Islet precursor cell (in vitro differentiated cells): ENCODE measurements at regions not wholly inside any gene's neighbourhood (a gene's known extent, or its start where the extent isn't known, plus 50 kb on each side); places are given as distances from the start of the nearest gene placed in this dataset.

ENCODE experiments used
- DNase-seq: peaks from one replicate; pipeline ENCODE4 v3.0.0-alpha.2; 2018

DNA sequence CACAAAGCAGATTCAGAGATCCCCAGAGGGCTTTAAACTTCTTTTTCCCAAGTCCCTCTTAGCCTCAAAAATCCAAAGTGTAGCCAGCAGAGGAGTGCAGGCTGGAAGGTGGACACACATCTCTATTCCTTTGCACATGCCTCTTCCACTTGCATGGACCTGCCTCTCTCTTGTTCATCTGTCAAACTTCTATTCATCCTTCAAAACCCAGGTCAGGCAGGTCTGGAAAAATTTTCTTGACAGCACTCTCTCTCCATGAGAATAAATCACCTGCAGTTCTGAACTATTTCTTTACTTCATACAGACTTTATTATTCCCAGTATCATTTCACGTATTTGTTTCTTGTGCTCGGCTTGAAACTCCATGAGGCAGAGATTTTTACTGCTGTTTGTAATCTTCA is 127.5 kb downstream of the SS18 start:
- DNase-seq: no peak

DNA sequence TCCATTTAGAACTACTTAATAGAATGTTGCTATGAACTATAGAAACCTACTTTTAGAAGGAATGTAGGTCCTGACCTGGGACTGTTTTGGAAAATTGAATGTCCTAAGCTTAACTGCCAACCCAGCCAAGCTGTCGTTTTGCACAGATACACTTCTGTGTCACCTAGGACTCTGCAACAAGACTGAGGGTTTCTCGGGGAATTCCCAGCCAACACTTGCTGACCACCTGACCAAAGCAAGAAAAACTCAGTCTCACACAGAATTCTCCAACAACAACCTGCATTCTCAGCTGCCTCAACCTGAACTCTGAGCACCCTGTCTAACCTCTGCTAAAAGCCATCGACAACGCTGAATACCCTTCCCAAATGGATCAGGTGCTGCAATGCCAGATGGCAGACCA is 128.2 kb downstream of the SS18 start:
- no peak for DNase-seq

DNA sequence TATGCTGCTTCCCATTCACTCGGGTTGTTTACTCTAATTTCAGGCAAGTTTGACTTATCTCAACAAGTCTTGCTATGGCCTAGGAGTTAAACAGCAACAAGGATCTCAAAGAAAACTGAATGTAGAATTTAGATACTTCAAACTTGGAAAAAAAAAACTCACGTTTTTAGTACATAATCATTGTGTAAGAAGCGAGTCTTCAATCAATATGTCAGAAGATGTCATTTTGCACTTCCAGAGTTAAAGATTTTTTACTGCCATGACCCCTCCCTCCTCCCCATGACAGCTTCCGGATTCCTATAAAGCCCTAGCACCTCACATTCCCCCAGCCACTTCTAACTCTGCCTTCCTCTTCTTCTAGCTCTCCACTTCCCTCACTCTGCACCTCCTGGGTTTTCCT is 133.4 kb downstream of the SS18 start:
- DNase-seq: no peak

DNA sequence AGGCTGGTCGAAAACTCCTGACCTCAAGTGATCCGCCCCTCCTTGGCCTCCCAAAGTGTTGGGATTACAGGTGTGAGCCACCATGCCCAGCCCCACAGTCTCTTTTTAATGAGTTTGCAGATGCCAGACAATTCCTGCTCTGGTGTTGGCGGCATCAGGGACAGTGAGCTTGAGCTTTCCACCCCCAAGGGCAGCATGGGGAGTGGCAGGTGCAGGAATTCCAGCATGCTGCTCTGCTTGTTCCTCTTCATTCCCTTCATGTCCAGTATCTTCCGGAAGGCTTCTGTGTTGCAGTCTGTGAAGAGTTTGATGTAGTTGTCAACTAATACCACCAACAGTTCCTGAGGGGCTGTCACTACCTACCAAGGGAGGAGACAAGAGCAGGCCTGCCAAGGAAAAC is 137.3 kb downstream of the SS18 start:
- DNase-seq: no peak

DNA sequence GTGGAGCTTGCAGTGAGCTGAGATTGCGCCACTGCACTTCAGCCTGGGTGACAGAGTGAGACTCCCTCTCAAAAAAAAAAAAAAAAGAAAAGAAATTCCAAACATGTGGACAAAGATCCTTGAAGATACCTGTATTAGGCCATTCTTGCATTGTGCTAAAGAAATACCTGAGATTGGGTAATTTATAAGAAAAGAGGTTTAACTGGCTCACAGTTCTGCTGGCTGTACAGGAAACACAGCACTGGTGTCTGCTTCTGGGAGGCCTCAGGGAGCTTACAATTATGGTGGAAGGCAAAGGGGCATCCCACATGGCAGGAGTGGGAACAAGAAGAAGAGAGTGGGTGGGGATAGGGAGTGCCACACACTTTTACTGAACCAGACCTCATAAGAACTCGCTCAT is 140.1 kb downstream of the SS18 start:
- no peak for DNase-seq

DNA sequence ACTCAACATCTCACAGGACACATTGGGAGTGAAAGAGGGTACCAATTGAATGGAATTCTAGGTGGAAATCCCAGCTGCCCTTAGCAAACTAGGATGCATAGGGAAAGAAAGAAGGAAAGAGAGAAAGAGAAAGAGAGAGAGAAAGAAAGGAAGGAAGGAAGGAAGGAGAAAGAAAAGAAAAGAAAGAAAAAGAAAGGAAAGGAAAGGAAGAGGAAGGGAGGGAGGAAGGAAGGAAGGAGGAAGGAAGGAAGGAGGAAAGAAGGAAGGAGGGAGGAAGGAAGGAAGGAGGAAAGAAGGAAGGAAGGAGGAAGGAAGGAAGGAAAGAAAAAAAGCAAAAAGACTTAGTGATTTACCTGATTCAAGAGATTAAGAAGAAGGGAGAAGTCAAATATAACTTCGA is 143.9 kb downstream of the SS18 start:
- no peak for DNase-seq

DNA sequence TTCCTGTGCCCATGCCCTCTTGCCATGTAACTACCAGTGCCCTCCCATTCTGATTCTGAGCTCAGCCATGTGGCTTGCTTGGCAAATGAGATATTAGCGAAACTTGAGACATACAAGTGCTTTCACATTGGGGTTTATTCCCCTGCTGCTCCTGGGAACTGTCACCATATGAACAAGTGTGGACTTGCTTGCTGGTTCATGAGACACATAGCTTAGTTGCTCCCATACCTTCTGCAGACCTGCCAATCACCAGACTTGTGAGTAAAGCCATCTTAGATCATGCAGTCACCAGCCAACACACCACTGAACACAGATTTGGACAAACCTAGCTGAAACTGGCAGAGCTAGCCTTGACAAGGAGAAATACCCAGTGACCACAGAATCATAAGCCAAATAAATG is 155.1 kb downstream of the SS18 start:
- no peak for DNase-seq

DNA sequence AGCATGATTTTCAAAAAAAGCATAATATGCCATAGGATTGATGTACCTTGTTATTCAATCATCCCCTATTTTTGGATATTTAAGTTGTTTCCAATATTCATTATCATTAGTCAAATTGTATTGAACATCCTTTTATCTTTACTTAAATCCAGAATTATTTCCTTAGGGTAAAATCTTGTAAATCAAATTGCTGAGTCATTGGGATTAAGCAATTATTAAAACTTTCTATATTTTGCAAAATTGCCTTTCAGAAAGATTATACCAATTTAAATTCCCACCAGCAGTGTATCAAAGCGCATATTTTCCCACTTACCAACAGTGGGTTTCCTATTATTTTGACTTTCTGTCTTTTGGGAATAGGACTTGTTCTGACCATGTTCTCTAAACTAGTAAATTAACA is 159.3 kb downstream of the SS18 start:
- no peak for DNase-seq

DNA sequence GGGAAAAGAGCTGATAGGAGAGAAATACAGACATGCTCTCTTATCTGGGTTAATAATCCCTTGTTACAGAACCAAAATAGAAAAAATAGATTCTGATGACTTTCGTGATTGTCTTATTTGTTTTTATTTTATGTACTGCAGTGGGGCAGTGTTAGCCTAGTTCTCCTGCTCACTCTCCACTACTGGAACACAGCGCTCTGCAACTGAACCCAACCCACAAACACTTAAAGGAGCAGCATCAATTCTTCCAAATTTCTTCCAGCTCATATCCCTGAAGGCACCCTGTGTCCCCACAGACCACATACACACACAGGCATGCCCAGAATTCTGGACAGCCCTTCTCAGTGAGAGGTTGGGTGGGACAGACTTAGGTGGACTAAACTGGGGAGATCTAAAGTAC is 160.6 kb downstream of the SS18 start:
- DNase-seq: no peak

DNA sequence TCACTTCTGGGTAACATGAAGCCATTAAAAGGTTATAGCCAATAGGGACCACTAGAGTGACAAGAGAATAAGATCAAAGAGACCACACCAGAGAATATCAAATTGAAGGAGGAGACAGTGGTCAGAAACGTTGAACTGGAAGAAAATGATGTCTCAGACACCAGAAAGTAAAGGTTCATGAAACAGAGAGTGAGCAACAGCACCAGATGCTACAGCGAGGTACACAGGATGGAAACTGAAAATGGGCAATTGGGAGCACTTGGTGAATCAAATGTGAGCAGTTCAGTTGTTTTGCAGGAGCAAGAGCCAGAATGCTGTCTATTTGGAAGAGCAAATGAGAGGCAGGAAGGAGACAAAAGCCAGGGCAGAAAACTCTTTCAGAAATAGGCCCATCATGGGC is 162.6 kb downstream of the SS18 start:
- no peak for DNase-seq

DNA sequence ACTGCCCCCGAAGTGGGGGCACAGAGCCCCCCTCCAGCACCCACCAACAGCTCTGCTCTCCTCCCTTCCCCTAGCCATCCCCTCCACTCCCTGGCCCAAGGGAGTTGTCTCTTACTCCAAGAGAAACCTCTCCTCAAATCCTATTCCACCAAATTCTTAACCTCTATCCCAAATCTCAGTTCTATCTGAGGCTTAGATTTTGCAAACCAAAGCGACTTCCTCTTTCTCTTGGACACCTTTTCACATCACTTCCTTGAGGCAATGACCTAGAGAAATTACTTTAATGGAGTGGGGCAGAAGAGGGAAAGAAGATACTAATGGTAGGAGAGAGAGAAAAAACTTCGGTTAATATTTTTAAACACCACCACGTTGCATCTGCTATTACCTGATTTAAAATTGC is 167.2 kb downstream of the SS18 start:
- no peak for DNase-seq

DNA sequence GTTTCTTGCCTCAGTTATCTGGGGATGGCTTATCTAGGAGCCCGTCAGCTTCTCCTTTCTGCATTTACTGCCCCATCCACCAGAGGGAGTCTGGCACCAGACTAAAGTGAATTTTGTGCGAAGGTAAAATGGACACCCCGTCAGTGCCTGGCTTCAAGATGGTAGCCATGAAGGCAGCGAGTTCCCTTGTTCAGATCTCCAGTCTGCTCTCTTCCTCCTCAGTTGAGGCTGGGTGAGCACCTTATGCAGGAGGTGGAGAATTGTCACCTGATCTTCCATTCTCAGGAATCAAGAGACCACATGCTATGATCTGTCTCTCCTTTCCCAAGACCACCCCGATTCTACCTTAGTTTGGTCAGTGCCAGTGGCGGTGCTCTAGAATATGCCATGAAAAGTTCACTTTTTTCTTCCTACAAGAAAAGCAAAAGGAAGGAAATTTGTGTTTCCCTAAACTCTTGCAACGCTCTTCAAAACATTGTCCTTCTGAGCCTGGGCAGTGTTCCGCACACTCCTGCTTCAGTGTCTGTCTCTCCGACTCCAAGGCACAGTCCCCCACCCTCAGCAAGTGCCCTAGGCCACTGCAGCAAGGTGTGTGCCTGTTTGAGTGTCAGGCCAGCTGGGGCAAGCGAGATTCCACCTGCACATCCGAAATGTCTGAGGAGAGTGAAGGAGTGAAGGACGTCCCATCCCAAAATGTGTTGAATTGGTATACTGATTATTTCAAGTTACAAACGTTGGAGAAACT is 168.6 kb downstream of the SS18 start:
- peak; percentile 65 for DNase-seq

DNA sequence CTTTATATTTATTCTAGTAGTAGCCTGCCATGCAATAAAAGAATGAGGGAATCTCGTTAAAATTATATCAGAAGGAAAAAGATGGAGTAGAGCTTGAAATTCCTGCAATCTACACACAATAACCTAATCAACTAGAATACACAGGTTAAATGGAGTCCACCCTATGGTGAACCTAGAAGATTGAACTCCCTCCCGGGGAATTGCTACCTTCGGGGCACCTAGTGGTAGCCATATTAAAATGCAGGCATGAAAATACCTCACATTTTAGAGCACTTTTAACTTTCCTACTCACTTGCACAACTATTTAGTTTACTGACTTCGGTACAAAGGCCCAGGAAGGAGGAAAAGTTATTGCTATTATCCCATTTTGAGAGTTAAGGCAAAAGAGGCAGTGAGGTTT is 174.5 kb downstream of the SS18 start:
- no peak for DNase-seq

DNA sequence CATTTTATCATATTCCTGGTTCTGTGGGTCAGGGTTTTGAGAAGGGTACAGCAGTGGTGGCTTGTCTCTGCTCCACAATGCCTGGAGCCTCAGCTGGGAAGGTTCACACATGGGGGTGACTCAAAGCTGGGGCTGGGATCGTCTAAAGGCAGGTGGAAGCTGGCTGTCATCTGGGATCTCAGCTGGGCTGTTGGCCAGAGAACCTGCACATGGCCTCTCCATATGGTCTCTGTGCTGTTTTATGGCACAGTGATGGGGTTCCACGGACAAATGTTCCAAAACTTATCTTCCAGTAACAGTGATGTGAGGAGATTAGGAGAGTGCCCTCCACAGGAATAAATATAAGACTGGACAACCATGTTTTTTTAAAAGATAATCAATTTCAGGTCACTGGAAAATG is 191.4 kb downstream of the SS18 start:
- DNase-seq: no peak

DNA sequence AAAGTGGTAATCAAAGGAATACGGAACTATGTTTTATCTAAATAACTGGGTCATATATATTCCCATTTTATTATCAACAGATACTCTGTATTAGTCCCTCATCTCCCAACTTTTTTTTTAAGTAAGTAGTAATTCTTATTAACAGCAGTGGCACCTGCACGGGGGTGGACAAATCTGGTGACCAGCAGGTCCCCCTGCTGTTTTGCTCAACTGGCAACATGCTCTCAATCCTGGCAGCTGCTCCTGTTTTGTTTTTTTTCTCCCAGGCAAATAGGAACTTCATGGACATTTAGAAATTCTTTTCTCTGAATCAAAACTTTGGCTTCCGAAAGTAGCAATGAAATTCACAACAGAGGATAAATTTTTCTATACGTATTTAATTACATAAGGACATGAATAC is 193.5 kb downstream of the SS18 start:
- DNase-seq: no peak

DNA sequence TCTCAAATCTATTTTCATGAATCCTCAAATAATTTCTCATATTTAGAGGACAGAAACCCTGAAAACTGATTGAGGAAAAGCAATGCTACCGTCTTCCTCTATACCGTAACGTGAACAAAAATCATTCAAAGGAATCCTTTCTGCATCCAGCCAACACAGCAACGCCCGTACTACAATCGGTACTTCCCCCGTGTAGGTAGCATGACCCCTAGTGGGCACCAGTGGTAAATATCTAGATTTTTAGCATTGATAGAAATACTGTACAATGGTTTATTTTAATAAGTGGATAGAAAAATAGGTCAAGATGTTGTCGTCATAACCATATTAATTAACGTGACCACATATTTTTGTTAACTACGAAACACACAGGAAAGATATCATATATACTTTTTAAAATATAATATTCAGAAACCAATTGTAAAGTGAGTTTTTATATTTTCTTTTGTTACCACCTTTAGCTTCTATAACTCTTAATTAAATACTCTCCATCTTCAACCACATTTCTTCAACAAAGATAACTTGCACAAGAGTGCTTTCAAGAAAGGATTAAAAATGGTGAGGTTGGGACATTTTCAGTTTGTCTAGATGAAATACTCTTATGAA is 194.1 kb downstream of the SS18 start:
- no peak for DNase-seq

DNA sequence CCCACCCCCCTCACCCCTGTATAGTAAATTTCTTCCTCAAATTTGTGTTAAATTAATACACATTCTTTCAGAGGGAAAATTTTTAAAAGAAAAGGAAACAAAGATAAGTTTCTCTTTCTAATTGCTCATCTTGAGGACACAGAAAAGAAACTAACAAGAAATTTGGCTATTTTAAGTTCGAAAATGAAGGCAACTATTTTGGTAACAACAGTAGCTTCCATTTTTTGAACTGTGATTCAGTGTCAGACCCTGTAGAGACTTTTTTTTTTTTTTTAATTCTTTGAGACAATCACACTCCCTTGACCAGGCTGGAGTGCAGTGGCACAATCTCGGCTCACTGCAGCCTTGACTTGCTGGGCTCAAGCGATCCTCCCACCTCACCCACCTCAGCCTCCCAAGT is 194.9 kb downstream of the SS18 start:
- no peak for DNase-seq

DNA sequence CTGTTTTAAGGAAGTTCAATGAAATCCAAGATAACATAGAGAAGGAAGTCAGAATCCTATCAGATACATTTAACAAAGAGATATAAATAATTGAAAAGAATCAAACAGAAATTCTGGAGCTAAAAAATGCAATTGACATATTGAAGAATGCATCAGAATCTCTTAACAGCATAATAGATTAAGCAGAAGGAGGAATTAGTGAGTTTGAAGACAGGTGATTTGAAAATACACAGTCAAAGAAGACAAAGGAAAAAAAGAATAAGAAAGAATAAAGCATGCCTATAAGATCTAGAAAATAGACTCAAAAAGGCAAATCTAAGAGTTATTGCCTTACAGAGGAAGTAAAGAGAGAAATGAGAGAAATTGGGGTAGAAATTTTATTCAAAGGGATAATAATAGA is 204.1 kb downstream of the SS18 start:
- no peak for DNase-seq

DNA sequence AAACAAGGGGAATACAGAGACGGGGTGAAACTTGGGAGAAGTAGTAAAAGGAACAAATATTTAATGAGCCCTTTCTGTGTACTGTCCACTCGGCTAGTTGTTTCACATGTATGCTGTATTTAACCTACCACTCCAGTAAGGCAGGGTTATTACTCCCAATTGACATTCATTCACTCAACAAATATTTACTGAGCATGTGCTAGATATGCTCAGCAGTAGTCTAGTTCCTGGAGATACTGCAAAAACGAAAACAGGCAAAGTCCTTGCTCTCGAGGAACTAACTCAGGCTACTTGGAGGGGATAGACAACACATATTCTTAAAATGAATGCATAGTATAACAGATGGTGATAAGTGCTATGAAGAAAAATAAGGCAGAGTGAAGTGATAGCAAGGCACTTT is 207.3 kb downstream of the SS18 start:
- DNase-seq: no peak

DNA sequence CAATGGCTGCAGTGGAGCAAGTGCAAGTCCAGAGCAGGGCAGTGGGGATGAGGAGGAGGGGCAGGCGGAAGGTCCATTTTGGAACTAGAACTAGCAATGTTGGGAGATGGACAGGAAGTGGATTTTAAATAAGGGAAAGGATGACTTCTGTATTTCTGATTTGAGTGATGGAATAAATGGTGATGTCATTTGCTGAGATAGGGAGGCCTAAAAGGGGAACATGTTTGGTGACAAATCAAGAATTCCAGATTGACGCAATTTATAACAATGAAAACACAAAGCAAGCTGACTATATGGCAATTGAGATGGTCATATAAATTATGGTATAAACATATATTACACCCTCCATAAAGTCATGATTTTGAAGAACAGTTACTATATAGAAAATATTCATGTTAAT is 209.3 kb downstream of the SS18 start:
- DNase-seq: no peak

DNA sequence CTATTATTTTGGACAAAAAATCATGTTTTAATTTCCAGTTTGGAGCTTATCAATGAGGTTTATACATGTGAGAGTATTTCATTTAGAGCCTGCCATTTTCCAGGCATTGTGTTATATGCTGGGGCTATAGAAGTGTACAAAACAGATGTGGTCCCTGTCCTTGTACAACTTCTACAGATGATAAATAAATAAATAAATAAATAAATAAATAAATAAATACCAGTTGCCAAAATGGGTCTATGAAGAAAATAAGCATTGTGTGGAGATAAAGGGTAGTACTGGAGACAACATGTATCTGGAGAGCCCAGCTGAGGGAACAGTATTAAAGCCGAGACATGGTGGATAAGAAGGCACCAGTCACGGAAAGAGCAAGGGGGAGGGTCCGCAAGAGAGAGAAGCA is 210.0 kb downstream of the SS18 start:
- no peak for DNase-seq

DNA sequence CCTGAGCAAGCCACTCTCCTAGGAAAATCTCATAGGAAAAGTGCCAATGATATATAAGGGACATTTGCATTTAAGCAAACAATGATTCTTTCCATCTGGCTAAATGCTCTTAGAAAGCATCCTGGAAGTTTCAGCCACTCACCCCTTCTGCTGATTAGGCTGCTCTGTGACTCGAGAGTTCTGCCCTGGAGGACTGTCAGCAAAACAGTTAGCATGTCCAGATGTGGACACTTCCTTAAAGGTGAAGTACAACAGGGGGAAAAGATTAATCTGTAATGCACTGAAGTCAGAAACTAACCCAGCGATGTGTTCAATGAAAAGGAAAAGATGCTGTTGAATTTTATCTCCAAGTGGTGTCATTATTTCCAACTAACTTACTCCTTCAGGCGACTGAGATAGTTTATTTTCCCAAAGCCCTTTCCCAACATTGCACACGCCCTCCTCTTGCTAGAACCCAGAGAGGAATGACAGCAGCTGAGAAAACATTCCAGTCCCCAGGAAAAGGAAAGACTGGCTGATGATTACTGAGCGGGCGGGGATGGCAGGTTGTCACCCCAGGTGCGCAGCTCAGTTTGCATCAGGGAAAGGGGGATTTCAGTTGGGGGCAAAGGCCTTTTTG is 214.0 kb downstream of the SS18 start:
- DNase-seq: no peak

DNA sequence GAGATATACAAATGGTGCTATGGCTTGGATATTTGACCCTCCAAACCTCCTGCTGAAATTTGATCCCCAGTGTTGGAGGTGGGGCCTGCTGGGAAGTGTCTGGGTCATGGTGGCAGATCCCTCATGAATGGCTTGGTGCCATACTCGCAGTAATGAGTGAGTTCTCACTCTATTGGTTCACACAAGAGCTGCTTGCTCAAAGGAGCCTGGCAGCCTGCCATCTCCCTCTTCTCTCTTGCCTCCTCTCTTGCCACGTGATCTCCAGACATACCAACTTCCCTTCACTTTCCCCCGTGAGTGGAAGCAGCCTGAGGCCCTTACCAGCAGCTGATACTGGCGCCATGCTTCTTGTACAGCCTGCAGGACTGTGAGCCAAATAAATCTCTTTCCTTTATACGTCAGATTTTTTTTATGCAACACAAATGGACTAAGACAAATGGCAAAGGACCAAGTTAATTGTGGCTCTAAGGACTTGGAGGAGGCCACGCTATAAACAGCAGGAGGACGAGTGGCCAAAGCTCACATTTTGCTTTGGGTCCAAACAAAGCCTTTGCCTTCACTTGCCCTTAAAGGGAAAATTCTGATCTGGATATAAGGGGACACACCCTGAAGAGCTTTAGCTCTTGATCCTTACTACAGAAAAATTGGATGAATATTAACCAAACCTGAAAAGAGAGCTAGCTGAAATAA is 214.7 kb downstream of the SS18 start:
- no peak for DNase-seq

DNA sequence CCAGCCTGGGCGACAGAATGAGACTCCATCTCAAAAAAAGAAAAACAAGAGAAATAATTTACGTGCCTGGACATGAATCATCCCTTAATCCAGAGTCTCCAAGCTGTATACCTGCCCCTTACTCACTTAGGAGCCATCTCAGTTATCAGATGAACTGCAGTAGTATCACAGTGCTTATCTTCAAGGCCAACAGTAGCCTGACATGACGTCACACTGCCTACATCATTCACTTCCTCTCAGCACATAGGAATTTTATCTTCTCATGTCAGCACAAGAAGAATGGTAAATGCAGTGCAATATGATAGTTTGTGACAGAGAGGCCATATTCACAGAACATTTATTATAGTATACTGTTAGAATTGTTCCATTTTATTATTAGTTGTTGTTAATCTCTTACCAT is 216.6 kb downstream of the SS18 start:
- no peak for DNase-seq
